Lower leg skin (tissue), 3 donors: ENCODE measurements at regions not wholly inside any gene's neighbourhood (a gene's known extent, or its start where the extent isn't known, plus 50 kb on each side); places are given as distances from the start of the nearest gene placed in this dataset.

Experiments used
- CTCF ChIP-seq, 3 donors: fragments of 450-650 bp; IDR thresholded peaks; one replicate each; pipeline ENCODE4 v1.5.1; 2016; ENCODE audit warnings: antibody characterized with exemption in 3 of 3, mild to moderate bottlenecking in 3 of 3, moderate library complexity in 2 of 3
- POLR2A ChIP-seq, 2 donors: fragments of 450-650 bp; IDR thresholded peaks; one replicate each; pipeline ENCODE4 v1.6.1; 2016 to 2017; ENCODE audit warnings: antibody characterized with exemption in 2 of 2, mild to moderate bottlenecking in 1 of 2, moderate library complexity in 1 of 2

GRCh38 chr2:181780657-181781056, 100.3 kb upstream of the NEUROD1 start:
- TF ChIP-seq CTCF (IDR thresholded peaks at IDR 0.05) (no peak), POLR2A (IDR thresholded peaks at IDR 0.05) (no peak)
